Spleen (tissue), 11 donors: ENCODE measurements at regions not wholly inside any gene's neighbourhood (a gene's known extent, or its start where the extent isn't known, plus 50 kb on each side); places are given as distances from the start of the nearest gene placed in this dataset.

Experiments used
- DNase-seq: peaks from one replicate; pipeline ENCODE4 v3.0.0-alpha.2; 2020
- H3K27ac ChIP-seq, 8 donors: fragments of 200-600 bp; sonication (generic) in 7 of 8; 1 replicate in 4 of 8; 2 replicates in 4 of 8; pipeline versions ENCODE4 v1.5.0 to v1.8.0; 2016 to 2021; ENCODE audit warnings: inconsistent platforms in 4 of 8, mild to moderate bottlenecking in 4 of 8, moderate library complexity in 1 of 8
- H3K27me3 ChIP-seq, 7 donors: fragments of 200-600 bp; sonication (generic) in 6 of 7; replicated peaks in 1 of 7; 1 replicate in 4 of 7; 2 replicates in 3 of 7; pipeline versions ENCODE4 v1.5.0 to v1.8.0; 2016 to 2021; ENCODE audit warnings: inconsistent platforms in 3 of 7, mild to moderate bottlenecking in 1 of 7
- H3K36me3 ChIP-seq, 6 donors: fragments of 200-600 bp; sonication (generic) in 5 of 6; 1 replicate in 4 of 6; 2 replicates in 2 of 6; pipeline versions ENCODE4 v1.5.0 to v1.8.0; 2016 to 2021; ENCODE audit warnings: inconsistent platforms in 2 of 6
- H3K4me1 ChIP-seq, 6 donors: fragments of 200-600 bp; sonication (generic) in 5 of 6; 1 replicate in 3 of 6; 2 replicates in 3 of 6; pipeline versions ENCODE4 v1.5.0 to v1.8.0; 2016 to 2021; ENCODE audit warnings: inconsistent platforms in 3 of 6
- H3K4me3 ChIP-seq, 8 donors: fragments of 200-600 bp; sonication (generic) in 7 of 8; 1 replicate in 4 of 8; 2 replicates in 4 of 8; pipeline versions ENCODE4 v1.5.0 to v1.8.0; 2016 to 2021; ENCODE audit warnings: inconsistent platforms in 4 of 8, mild to moderate bottlenecking in 4 of 8, moderate library complexity in 2 of 8
- H3K9me3 ChIP-seq, 8 donors: fragments of 200-600 bp; sonication (generic) in 7 of 8; 1 replicate in 4 of 8; 2 replicates in 4 of 8; pipeline versions ENCODE4 v1.5.0 to v1.8.0; 2016 to 2021; ENCODE audit warnings: inconsistent platforms in 4 of 8
- POLR2A ChIP-seq, 3 donors: fragments of 450-650 bp; IDR thresholded peaks; one replicate each; pipeline ENCODE4 v1.5.1; 2017; ENCODE audit warnings: antibody characterized with exemption in 3 of 3, mild to moderate bottlenecking in 1 of 3
- POLR2AphosphoS5 ChIP-seq, 3 donors: sonication (generic); formaldehyde crosslinking; IDR thresholded peaks; one replicate each; pipeline ENCODE4 v1.5.1; 2017; ENCODE audit warnings: antibody characterized with exemption in 3 of 3
- WGBS, 5 donors: extraction: QIAGEN DNeasy Blood & Tissue Kit in 3 of 5; methylation state at CpG; one replicate each; pipeline versions ENCODE4 v1.1.5 to v1.1.7; 2013 to 2018; 5-methylcytosine and 5-hydroxymethylcytosine counted together
- intact Hi-C: fragments of 100-400 bp; cut with DNase I; formaldehyde crosslinking; loops from one replicate; pipeline ENCODE4 v1.15.0; 2023; ENCODE audit warnings: low total_unique reads
- TF ChIP-seq, protein P1 (sequence below), 11 experiments: fragments of 200-600 bp in 7 of 11; fragments of 450-650 bp in 4 of 11; sonication (generic) in 4 of 11; IDR thresholded peaks in 8 of 11; conservative IDR thresholded peaks in 3 of 11; 1 replicate in 7 of 11; 2 replicates in 4 of 11; pipeline versions ENCODE4 v1.4.0 to v1.8.0; 2016 to 2021; ENCODE audit warnings: antibody characterized with exemption in 11 of 11, inconsistent platforms in 4 of 11, mild to moderate bottlenecking in 1 of 11
- donor health status: healthy with polysubstance abuse.
- donor health status: DM: no; HTN: no; CAD: no; lungs with moderate emphysema.
- donor health status: DM: no; HTN: no; CAD: no.
- donor health status: Bipolar disorder and iron deficiency.
- donor health status: healthy.
- donor health status: DM: no; HTN: no; CAD: no.
- donor health status: DM: yes; HTN: yes; CAD: no.

DNA sequence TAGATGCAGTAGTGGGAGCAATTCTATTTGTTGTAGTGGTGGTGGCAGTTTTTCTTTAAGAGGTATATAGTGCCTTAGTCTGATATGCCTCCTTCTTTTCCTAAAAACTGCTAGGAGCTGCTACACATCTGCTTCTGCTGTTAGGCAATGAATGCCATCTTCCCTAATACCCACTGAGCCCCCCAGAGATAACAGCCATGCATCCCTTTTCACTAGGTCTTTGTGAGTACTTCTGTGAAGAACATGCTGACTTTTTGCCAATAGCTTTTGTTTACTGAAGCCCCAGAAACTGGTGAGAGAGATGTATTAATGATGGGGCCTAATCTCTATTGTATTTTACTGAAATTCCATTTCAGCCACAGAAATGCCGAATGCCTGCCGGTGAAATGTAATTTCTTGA lies 92.6 kb upstream of the CHL1 start:
- no peaks in the 10 kb centered on the region for H3K4me1 ChIP-seq
- 41 to 79% (median 53%) methylated on average over 2 of the region's 2 CpGs for WGBS, 5 donors
- TF ChIP-seq POLR2A (IDR thresholded peaks at IDR 0.05) (no peak), POLR2AphosphoS5 (IDR thresholded peaks at IDR 0.05) (no peak)
- TF ChIP-seq, protein P1, sequence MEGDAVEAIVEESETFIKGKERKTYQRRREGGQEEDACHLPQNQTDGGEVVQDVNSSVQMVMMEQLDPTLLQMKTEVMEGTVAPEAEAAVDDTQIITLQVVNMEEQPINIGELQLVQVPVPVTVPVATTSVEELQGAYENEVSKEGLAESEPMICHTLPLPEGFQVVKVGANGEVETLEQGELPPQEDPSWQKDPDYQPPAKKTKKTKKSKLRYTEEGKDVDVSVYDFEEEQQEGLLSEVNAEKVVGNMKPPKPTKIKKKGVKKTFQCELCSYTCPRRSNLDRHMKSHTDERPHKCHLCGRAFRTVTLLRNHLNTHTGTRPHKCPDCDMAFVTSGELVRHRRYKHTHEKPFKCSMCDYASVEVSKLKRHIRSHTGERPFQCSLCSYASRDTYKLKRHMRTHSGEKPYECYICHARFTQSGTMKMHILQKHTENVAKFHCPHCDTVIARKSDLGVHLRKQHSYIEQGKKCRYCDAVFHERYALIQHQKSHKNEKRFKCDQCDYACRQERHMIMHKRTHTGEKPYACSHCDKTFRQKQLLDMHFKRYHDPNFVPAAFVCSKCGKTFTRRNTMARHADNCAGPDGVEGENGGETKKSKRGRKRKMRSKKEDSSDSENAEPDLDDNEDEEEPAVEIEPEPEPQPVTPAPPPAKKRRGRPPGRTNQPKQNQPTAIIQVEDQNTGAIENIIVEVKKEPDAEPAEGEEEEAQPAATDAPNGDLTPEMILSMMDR (IDR thresholded peaks at IDR 0.05 in 8 of 11, conservative IDR thresholded peaks at IDR 0.05 in 3 of 11), result no peak
- intact Hi-C loops, result no loop called here
- DNase-seq, result no peak
- no peak overlapping the region for H3K27ac ChIP-seq
- H3K36me3 ChIP-seq, result no peaks in the 10 kb centered on the region
- peaks cover 0 to 6% (median 0%) of the 10 kb centered on the region in 7 donors for H3K27me3 ChIP-seq
- no peak overlapping the region for H3K4me3 ChIP-seq
- no peaks in the 10 kb centered on the region for H3K9me3 ChIP-seq

DNA sequence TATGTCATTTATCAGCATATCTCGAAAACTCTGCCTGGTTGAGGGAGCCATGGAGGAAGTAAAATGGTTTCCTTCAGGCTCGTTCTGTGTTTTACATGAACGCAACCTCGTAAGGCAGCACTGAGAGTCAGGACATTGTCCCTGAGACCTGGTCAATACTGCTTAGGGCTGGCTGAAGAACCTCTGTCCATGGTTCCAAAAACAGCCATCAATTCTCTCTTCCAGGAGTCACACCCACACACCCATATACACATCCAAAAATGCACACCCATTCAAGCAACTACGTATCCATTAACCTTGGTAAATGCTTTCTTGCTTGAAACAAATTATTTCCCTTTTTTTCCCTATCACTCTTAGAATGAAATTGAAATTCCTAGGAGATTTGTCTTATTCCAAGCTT lies 91.0 kb upstream of the CHL1 start:
- H3K4me3 ChIP-seq, result no peak overlapping the region
- no peaks in the 10 kb centered on the region for H3K36me3 ChIP-seq
- H3K27ac ChIP-seq, result no peak overlapping the region
- no peaks in the 10 kb centered on the region for H3K9me3 ChIP-seq
- peaks cover 0 to 2% (median 0%) of the 10 kb centered on the region in 7 donors for H3K27me3 ChIP-seq
- H3K4me1 ChIP-seq, result no peaks in the 10 kb centered on the region
- DNase-seq, result no peak
- intact Hi-C loops, result no loop called here
- WGBS, 5 donors, result 63 to 71% (median 64%) methylated on average over 5 of the region's 5 CpGs
- no peak for TF ChIP-seq POLR2A (IDR thresholded peaks at IDR 0.05)
- TF ChIP-seq, protein P1 (IDR thresholded peaks at IDR 0.05 in 8 of 11, conservative IDR thresholded peaks at IDR 0.05 in 3 of 11), result no peak
- no peak for TF ChIP-seq POLR2AphosphoS5 (IDR thresholded peaks at IDR 0.05)

DNA sequence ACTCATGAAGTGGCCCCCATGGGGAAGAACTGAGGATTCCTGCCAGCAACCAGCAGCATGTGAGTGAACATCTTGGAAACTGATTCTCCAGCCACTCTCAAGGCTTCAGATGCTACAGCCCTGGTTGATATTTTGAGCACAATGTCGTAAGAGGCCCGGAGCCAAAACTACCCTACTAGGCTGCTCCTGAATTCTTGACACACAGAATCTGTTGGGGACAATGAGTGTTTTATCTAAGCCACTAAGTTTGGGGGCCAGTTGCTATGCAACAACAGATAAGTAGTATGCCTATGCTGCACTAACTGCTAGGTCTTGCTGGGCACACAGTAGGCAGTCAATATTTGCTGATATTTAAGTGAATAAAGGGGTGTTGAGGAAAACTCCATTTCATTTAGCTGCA lies 89.9 kb upstream of the CHL1 start:
- Histone ChIP-seq H3K9me3 (no peaks in the 10 kb centered on the region), H3K4me3 (no peak overlapping the region), H3K27me3 (no peaks in the 10 kb centered on the region), H3K36me3 (no peaks in the 10 kb centered on the region), H3K4me1 (no peaks in the 10 kb centered on the region), H3K27ac (no peak overlapping the region)
- DNase-seq, result no peak
- intact Hi-C loops, result no loop called here
- TF ChIP-seq POLR2AphosphoS5 (IDR thresholded peaks at IDR 0.05) (no peak), POLR2A (IDR thresholded peaks at IDR 0.05) (no peak)
- TF ChIP-seq, protein P1 (IDR thresholded peaks at IDR 0.05 in 8 of 11, conservative IDR thresholded peaks at IDR 0.05 in 3 of 11), result no peak
- WGBS, 5 donors, result 81 to 100% (median 90%) methylated on average over 2 of the region's 2 CpGs

DNA sequence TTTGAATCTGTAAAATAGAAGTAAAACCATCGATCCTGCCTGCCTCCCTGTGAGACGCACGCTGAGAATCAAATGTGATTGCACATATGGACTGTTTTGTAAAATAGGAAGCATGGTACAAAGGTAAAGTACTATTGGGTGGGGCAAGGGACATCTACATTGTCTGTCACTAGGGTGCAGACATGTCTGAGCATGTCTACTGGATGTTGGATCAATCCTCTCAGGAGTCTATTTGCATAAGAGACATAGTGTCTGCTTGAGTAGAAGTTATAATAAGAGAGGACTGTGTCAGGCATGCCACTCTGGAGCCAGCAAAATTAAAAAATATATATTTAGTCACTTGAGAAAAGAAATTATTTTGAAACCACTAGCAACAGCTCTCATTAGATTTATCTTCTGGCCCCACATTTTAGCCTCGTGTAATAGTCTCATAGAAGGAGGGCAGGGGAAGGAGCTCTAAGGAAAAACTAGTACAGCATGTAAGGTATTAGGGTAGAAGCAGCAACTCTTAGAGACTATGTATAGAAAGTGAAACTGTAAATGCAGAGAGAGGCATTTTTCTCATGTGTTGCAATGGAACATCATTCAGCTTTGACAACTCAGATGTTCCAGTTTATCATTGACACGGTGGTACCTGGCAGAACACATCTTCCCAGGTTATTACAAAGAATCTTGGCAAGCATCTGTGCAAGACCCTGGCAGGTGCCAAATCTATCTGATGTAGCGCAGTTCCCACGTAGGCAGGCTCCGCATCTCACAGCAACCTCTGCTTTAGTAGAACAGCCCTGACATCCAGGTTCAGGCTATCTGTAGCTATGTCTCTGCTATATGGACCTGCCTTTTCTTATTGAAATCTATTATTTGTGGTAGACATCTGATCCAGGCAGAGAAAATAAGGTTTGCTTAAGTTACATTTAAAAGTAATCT lies 85.2 kb upstream of the CHL1 start:
- WGBS, 5 donors, result 84 to 90% (median 85%) methylated on average over 8 of the region's 8 CpGs
- Histone ChIP-seq H3K27ac (no peak overlapping the region), H3K36me3 (no peaks in the 10 kb centered on the region), H3K4me1 (no peaks in the 10 kb centered on the region), H3K9me3 (no peaks in the 10 kb centered on the region), H3K4me3 (no peak overlapping the region), H3K27me3 (no peaks in the 10 kb centered on the region)
- TF ChIP-seq POLR2AphosphoS5 (IDR thresholded peaks at IDR 0.05) (no peak), POLR2A (IDR thresholded peaks at IDR 0.05) (no peak)
- TF ChIP-seq, protein P1 (IDR thresholded peaks at IDR 0.05 in 8 of 11, conservative IDR thresholded peaks at IDR 0.05 in 3 of 11), result no peak
- intact Hi-C loops, result no loop called here
- DNase-seq, result no peak
